Embryonic facial prominence (tissue), 1 donor: ENCODE measurements at regions not wholly inside any gene's neighbourhood (a gene's known extent, or its start where the extent isn't known, plus 50 kb on each side); places are given as distances from the start of the nearest gene placed in this dataset.

Experiments
- DNase-seq: peaks from one replicate; pipeline ENCODE4 v3.0.0-alpha.2; 2016; ENCODE audit errors: extremely low spot score

GRCh38 chr18:73646196-73646595 is 501.4 kb downstream of the FBXO15 start:
- DNase-seq: no peak

GRCh38 chr18:73645160-73645715 is 502.4 kb downstream of the FBXO15 start:
- no peak for DNase-seq

- DNase-seq: no peak
These were observed 507.8 kb downstream of the FBXO15 start for GRCh38 chr18:73639788-73640187.

GRCh38 chr18:73638709-73639108 is 508.9 kb downstream of the FBXO15 start:
- no peak for DNase-seq

GRCh38 chr18:73636355-73636754 is 511.3 kb downstream of the FBXO15 start:
- DNase-seq: no peak

GRCh38 chr18:73626859-73627258 is 520.8 kb downstream of the FBXO15 start:
- no peak for DNase-seq

GRCh38 chr18:73626221-73626620 is 521.4 kb downstream of the FBXO15 start:
- DNase-seq: no peak

GRCh38 chr18:73621091-73621490 is 526.5 kb downstream of the FBXO15 start:
- no peak for DNase-seq

- DNase-seq: no peak
These were observed 529.7 kb downstream of the FBXO15 start for GRCh38 chr18:73617981-73618380.

- no peak for DNase-seq
These were observed 532.1 kb downstream of the FBXO15 start for GRCh38 chr18:73615506-73615905.

- no peak for DNase-seq
These were observed 532.8 kb downstream of the FBXO15 start for GRCh38 chr18:73614812-73615211.

- no peak for DNase-seq
These were observed 533.8 kb downstream of the FBXO15 start for GRCh38 chr18:73613706-73614340.

GRCh38 chr18:73597832-73598615 is 549.6 kb downstream of the FBXO15 start:
- no peak for DNase-seq

GRCh38 chr18:73594749-73595148 is 552.9 kb downstream of the FBXO15 start:
- DNase-seq: no peak

GRCh38 chr18:73593207-73593606 is 554.4 kb downstream of the FBXO15 start:
- no peak for DNase-seq

GRCh38 chr18:73590950-73591349 is 556.7 kb downstream of the FBXO15 start:
- no peak for DNase-seq

GRCh38 chr18:73579698-73580097 is 567.9 kb downstream of the FBXO15 start:
- no peak for DNase-seq

- DNase-seq: no peak
These were observed 570.3 kb downstream of the FBXO15 start for GRCh38 chr18:73577365-73577764.

GRCh38 chr18:73563901-73564472 is 583.6 kb downstream of the FBXO15 start:
- DNase-seq: no peak

GRCh38 chr18:73563345-73563744 is 584.3 kb downstream of the FBXO15 start:
- DNase-seq: no peak

GRCh38 chr18:73556904-73557303 is 590.7 kb downstream of the FBXO15 start:
- DNase-seq: no peak

GRCh38 chr18:73552171-73552570 is 595.5 kb downstream of the FBXO15 start:
- no peak for DNase-seq

- DNase-seq: no peak
These were observed 596.4 kb downstream of the FBXO15 start for GRCh38 chr18:73551211-73551610.
